Vagina (tissue), 2 donors: ENCODE measurements at regions not wholly inside any gene's neighbourhood (a gene's known extent, or its start where the extent isn't known, plus 50 kb on each side); places are given as distances from the start of the nearest gene placed in this dataset.

ENCODE experiments used
- CTCF ChIP-seq, 3 experiments: fragments of 450-650 bp in 2 of 3; fragments of 200-600 bp in 1 of 3; sonication (generic) in 1 of 3; IDR thresholded peaks; one replicate each; pipeline ENCODE4 v1.5.1; 2017 to 2019; ENCODE audit warnings: antibody characterized with exemption in 3 of 3, mild to moderate bottlenecking in 2 of 3, moderate library complexity in 2 of 3
- POLR2AphosphoS5 ChIP-seq, 2 donors: sonication (generic); formaldehyde crosslinking; IDR thresholded peaks; one replicate each; pipeline ENCODE4 v1.9.0; 2017; ENCODE audit warnings: antibody characterized with exemption in 2 of 2, mild to moderate bottlenecking in 2 of 2, low read depth in 1 of 2; ENCODE audit not compliant: insufficient read depth in 1 of 2

- TF ChIP-seq CTCF (IDR thresholded peaks at IDR 0.05) (no peak), POLR2AphosphoS5 (IDR thresholded peaks at IDR 0.05; ENCODE audit: insufficient read depth in 1 of 2, low read depth in 1 of 2) (no peak)
These were observed 69.8 kb downstream of the GPR88 start for GRCh38 chr1:100607628-100608240.
